K562 (cell line): ENCODE measurements at regions not wholly inside any gene's neighbourhood (a gene's known extent, or its start where the extent isn't known, plus 50 kb on each side); places are given as distances from the start of the nearest gene placed in this dataset.

Experiments used
- CHD4 ChIP-seq: fragments of 200-600 bp; sonication (generic); IDR thresholded peaks from 3 replicates; pipeline ENCODE4 v1.6.1; 2012; ENCODE audit warnings: low read depth, mild to moderate bottlenecking, mixed read lengths, low read length, inconsistent platforms; ENCODE audit not compliant: insufficient read depth, insufficient replicate concordance, poor library complexity, severe bottlenecking
- CREB3 ChIP-seq: fragments of 450-650 bp; conservative IDR thresholded peaks from 2 replicates; pipeline ENCODE4 v1.6.1; 2016; ENCODE audit warnings: missing genetic modification characterization, low read depth, mild to moderate bottlenecking, missing compliant biosample characterization, moderate library complexity
- GTF3C2 ChIP-seq: IDR thresholded peaks from 3 replicates; pipeline ENCODE4 v1.6.1; 2011; ENCODE audit warnings: borderline replicate concordance, mild to moderate bottlenecking, moderate library complexity; ENCODE audit not compliant: insufficient read length; ENCODE audit errors: extremely low read depth
- MECOM ChIP-seq: fragments of 250-450 bp; sonication (Bioruptor Pico); IDR thresholded peaks from 2 replicates; pipeline ENCODE4 v1.8.0; 2022; ENCODE audit warnings: inconsistent platforms
- NR2C2 ChIP-seq, 2 experiments: fragments of 200-800 bp in 1 of 2; sonication (Bioruptor generic) in 1 of 2; sonication (generic) in 1 of 2; formaldehyde crosslinking in 1 of 2; IDR thresholded peaks; 2 replicates each; pipeline versions ENCODE4 v1.6.1 to v1.8.0; 2016 to 2022; ENCODE audit warnings: mild to moderate bottlenecking in 1 of 2, missing compliant biosample characterization in 1 of 2, missing genetic modification characterization in 1 of 2, missing genetic modification reagents in 1 of 2
- RBFOX2 ChIP-seq: fragments of 200-400 bp; formaldehyde crosslinking; IDR thresholded peaks from 2 replicates; pipeline ENCODE4 v1.6.1; 2017; ENCODE audit warnings: low read depth, mild to moderate bottlenecking, low read length, moderate library complexity
- TCF15 ChIP-seq: fragments of 250-450 bp; sonication (Bioruptor Pico); IDR thresholded peaks from 2 replicates; pipeline ENCODE4 v1.8.0; 2022; ENCODE audit warnings: moderate library complexity, mild to moderate bottlenecking, inconsistent platforms
- TCFL5 ChIP-seq: fragments of 250-450 bp; sonication (Bioruptor Pico); conservative IDR thresholded peaks from 2 replicates; pipeline ENCODE4 v1.6.1; 2021; ENCODE audit warnings: mild to moderate bottlenecking, moderate library complexity, matching md5 sums
- ZBTB9 ChIP-seq: fragments of 450-650 bp; formaldehyde crosslinking; IDR thresholded peaks from 2 replicates; pipeline ENCODE4 v1.4.0; 2020; ENCODE audit warnings: mild to moderate bottlenecking, moderate library complexity
- ZNF24 ChIP-seq: fragments of 450-650 bp; IDR thresholded peaks from 2 replicates; pipeline ENCODE4 v1.6.1; 2016
- TF ChIP-seq, protein P1 (sequence below): fragments of 450-650 bp; IDR thresholded peaks from 2 replicates; pipeline ENCODE4 v1.6.1; 2016; ENCODE audit warnings: low read depth, mild to moderate bottlenecking, moderate library complexity
- TF ChIP-seq, protein P2 (sequence below), 3 experiments: fragments of 200-800 bp in 1 of 3; sonication (Bioruptor generic) in 1 of 3; sonication (generic) in 1 of 3; formaldehyde crosslinking in 1 of 3; IDR thresholded peaks; 2 replicates each; pipeline versions ENCODE4 v1.6.1 to v1.8.0; 2016 to 2022; ENCODE audit warnings: mild to moderate bottlenecking in 2 of 3, missing compliant biosample characterization in 2 of 3, missing genetic modification characterization in 2 of 3, missing genetic modification reagents in 1 of 3
- TF ChIP-seq, protein P3 (sequence below): fragments of 250-450 bp; sonication (Bioruptor Pico); IDR thresholded peaks from 2 replicates; pipeline ENCODE4 v1.8.0; 2022; ENCODE audit warnings: inconsistent platforms

DNA sequence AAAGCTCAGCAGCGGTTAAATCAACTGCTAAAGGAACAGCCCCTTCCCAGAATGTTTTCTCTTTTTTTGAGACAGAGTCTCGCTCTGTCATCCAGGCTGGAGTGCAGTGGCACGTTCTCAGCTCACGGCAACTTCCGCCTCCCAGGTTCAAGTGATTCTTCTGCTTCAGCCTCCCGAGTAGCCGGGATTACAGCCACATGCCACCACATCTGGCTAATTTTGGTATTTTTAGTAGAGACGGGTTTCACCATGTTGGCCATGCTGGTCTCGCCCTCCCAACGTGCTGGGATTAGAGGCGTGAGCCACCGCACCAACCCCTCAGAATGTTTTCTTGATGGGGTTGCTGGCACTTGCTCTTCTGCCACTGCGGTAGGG, 59.8 kb upstream of the IL6 start (continued):
- TF ChIP-seq, protein P1, sequence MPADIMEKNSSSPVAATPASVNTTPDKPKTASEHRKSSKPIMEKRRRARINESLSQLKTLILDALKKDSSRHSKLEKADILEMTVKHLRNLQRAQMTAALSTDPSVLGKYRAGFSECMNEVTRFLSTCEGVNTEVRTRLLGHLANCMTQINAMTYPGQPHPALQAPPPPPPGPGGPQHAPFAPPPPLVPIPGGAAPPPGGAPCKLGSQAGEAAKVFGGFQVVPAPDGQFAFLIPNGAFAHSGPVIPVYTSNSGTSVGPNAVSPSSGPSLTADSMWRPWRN = no peak
- TF ChIP-seq MECOM (CRISPR knock-in tag) (peak; percentile 74), TCF15 (CRISPR knock-in tag) (0 out of 2 replicates have a peak, but pooled peaks have one; percentile 50), ZNF24 (no peak), TCFL5 (CRISPR knock-in tag) (0 out of 2 replicates have a peak, but pooled peaks have one; percentile 19), GTF3C2 (no peak), RBFOX2 (0 out of 2 replicates have a peak, but pooled peaks have one; percentile 37), CREB3 (tag) (0 out of 2 replicates have a peak, but pooled peaks have one; percentile 7), NR2C2 (CRISPR knock-in tag; IDR thresholded peaks at IDR 0.05) (no peak), NR2C2 (tag; IDR thresholded peaks at IDR 0.05) (no peak), ZBTB9 (CRISPR knock-in tag) (0 out of 2 replicates have a peak, but pooled peaks have one; percentile 54), CHD4 (no peak)
- TF ChIP-seq, protein P2, sequence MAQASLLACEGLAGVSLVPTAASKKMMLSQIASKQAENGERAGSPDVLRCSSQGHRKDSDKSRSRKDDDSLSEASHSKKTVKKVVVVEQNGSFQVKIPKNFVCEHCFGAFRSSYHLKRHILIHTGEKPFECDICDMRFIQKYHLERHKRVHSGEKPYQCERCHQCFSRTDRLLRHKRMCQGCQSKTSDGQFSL (CRISPR knock-in tag; IDR thresholded peaks at IDR 0.05) = no peak
- TF ChIP-seq, protein P2 (tag; IDR thresholded peaks at IDR 0.05) = peak in 1 of 2 experiments; percentile 51; a peak in 1 of 4 replicates
- TF ChIP-seq, protein P3, sequence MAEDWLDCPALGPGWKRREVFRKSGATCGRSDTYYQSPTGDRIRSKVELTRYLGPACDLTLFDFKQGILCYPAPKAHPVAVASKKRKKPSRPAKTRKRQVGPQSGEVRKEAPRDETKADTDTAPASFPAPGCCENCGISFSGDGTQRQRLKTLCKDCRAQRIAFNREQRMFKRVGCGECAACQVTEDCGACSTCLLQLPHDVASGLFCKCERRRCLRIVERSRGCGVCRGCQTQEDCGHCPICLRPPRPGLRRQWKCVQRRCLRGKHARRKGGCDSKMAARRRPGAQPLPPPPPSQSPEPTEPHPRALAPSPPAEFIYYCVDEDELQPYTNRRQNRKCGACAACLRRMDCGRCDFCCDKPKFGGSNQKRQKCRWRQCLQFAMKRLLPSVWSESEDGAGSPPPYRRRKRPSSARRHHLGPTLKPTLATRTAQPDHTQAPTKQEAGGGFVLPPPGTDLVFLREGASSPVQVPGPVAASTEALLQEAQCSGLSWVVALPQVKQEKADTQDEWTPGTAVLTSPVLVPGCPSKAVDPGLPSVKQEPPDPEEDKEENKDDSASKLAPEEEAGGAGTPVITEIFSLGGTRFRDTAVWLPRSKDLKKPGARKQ (CRISPR knock-in tag) = 0 out of 2 replicates have a peak, but pooled peaks have one; percentile 40
